Subcutaneous abdominal adipose tissue (tissue), 5 donors: ENCODE measurements at regions not wholly inside any gene's neighbourhood (a gene's known extent, or its start where the extent isn't known, plus 50 kb on each side); places are given as distances from the start of the nearest gene placed in this dataset.
A peak's percentile ranks its signal among the peaks of the same experiment; 100 is the strongest.

Experiments
- H3K27ac ChIP-seq: one replicate; pipeline ENCODE4 v1.7.0; 2013; ENCODE audit warnings: low read depth, mild to moderate bottlenecking, inconsistent platforms, low read length, moderate library complexity
- H3K27me3 ChIP-seq, 5 donors: one replicate each; pipeline ENCODE4 v1.7.0; 2013; ENCODE audit warnings: low read length in 5 of 5, inconsistent platforms in 1 of 5; ENCODE audit not compliant: control insufficient read depth in 5 of 5, insufficient read depth in 4 of 5
- H3K36me3 ChIP-seq, 5 donors: one replicate each; pipeline ENCODE4 v1.7.0; 2013; ENCODE audit warnings: low read length in 5 of 5; ENCODE audit not compliant: control insufficient read depth in 5 of 5, insufficient read depth in 5 of 5
- H3K4me1 ChIP-seq, 5 donors: one replicate each; pipeline ENCODE4 v1.7.0; 2013; ENCODE audit warnings: low read length in 5 of 5, mild to moderate bottlenecking in 3 of 5, moderate library complexity in 1 of 5; ENCODE audit not compliant: control insufficient read depth in 5 of 5, insufficient read depth in 5 of 5
- H3K4me3 ChIP-seq, 5 donors: one replicate each; pipeline ENCODE4 v1.7.0; 2013; ENCODE audit warnings: low read length in 5 of 5, low read depth in 1 of 5
- H3K9ac ChIP-seq, 5 donors: one replicate each; pipeline ENCODE4 v1.7.0; 2013; ENCODE audit warnings: low read length in 5 of 5, mild to moderate bottlenecking in 4 of 5, moderate library complexity in 3 of 5
- H3K9me3 ChIP-seq, 5 donors: one replicate each; pipeline ENCODE4 v1.7.0; 2013; ENCODE audit warnings: low read length in 5 of 5; ENCODE audit not compliant: control insufficient read depth in 5 of 5
- donor health status: healthy.
- donor health status: healthy.
- donor health status: healthy.
- donor health status: healthy.
- donor health status: healthy.

GRCh38 chrX:45762699-45763647 is 562.3 kb upstream of the DIPK2B start:
- Histone ChIP-seq H3K27me3 (peaks cover 0 to 8% (median 2%) of the 10 kb centered on the region in 5 donors), H3K36me3 (peaks cover 0 to 3% (median 0%) of the 10 kb centered on the region in 5 donors), H3K4me3 (no peak overlapping the region), H3K27ac (no peak overlapping the region), H3K4me1 (peaks cover 0 to 35% (median 3%) of the 10 kb centered on the region in 5 donors), H3K9me3 (no peaks in the 10 kb centered on the region), H3K9ac (no peak overlapping the region)

- Histone ChIP-seq H3K27me3 (peaks cover 0 to 5% (median 2%) of the 10 kb centered on the region in 5 donors), H3K4me1 (peaks cover 0 to 35% (median 5%) of the 10 kb centered on the region in 5 donors), H3K9ac (no peak overlapping the region), H3K9me3 (no peaks in the 10 kb centered on the region), H3K27ac (no peak overlapping the region), H3K4me3 (no peak overlapping the region), H3K36me3 (peaks cover 0 to 3% (median 0%) of the 10 kb centered on the region in 5 donors)
Measured at GRCh38 chrX:45761920-45762319, 561.2 kb upstream of the DIPK2B start.

GRCh38 chrX:45760187-45760742 is 559.6 kb upstream of the DIPK2B start:
- Histone ChIP-seq H3K4me3 (no peak overlapping the region), H3K27ac (no peak overlapping the region), H3K27me3 (peaks cover 0 to 6% (median under 1%) of the 10 kb centered on the region in 5 donors), H3K9me3 (no peaks in the 10 kb centered on the region), H3K4me1 (peaks cover 0 to 32% (median 5%) of the 10 kb centered on the region in 5 donors), H3K9ac (no peak overlapping the region), H3K36me3 (peaks cover 0 to 3% (median 0%) of the 10 kb centered on the region in 5 donors)

GRCh38 chrX:45758738-45759397 is 558.2 kb upstream of the DIPK2B start:
- Histone ChIP-seq H3K9ac (no peak overlapping the region), H3K4me1 (peaks cover 0 to 31% (median 5%) of the 10 kb centered on the region in 5 donors), H3K36me3 (peaks cover 0 to 3% (median 0%) of the 10 kb centered on the region in 5 donors), H3K9me3 (no peaks in the 10 kb centered on the region), H3K27me3 (peaks cover 0 to 6% (median 2%) of the 10 kb centered on the region in 5 donors), H3K4me3 (peak overlapping the region in 1 of 5 donors; percentile 1), H3K27ac (peak overlapping the region; percentile 24)

GRCh38 chrX:45758319-45758718 is 557.6 kb upstream of the DIPK2B start:
- Histone ChIP-seq H3K9me3 (no peaks in the 10 kb centered on the region), H3K4me3 (peak overlapping the region in 1 of 5 donors; percentile 1), H3K27me3 (peaks cover 0 to 6% (median 2%) of the 10 kb centered on the region in 5 donors), H3K4me1 (peaks cover 0 to 33% (median 5%) of the 10 kb centered on the region in 5 donors), H3K9ac (no peak overlapping the region), H3K36me3 (peaks cover 0 to 3% (median 0%) of the 10 kb centered on the region in 5 donors), H3K27ac (peak overlapping the region; percentile 24)

GRCh38 chrX:45757272-45757671 is 556.6 kb upstream of the DIPK2B start:
- Histone ChIP-seq H3K36me3 (peaks cover 0 to 3% (median 0%) of the 10 kb centered on the region in 5 donors), H3K9me3 (no peaks in the 10 kb centered on the region), H3K9ac (no peak overlapping the region), H3K4me3 (no peak overlapping the region), H3K4me1 (peaks cover 0 to 36% (median 5%) of the 10 kb centered on the region in 5 donors), H3K27me3 (peaks cover 0 to 4% (median 0%) of the 10 kb centered on the region in 5 donors), H3K27ac (no peak overlapping the region)

- Histone ChIP-seq H3K27ac (no peak overlapping the region), H3K9ac (no peak overlapping the region), H3K9me3 (no peaks in the 10 kb centered on the region), H3K4me1 (peaks cover 0 to 35% (median 5%) of the 10 kb centered on the region in 5 donors), H3K27me3 (peaks cover 0 to 7% (median 3%) of the 10 kb centered on the region in 5 donors), H3K36me3 (peaks cover 0 to 5% (median 0%) of the 10 kb centered on the region in 5 donors), H3K4me3 (no peak overlapping the region)
Measured at GRCh38 chrX:45756557-45756956, 555.9 kb upstream of the DIPK2B start.

- no peaks in the 10 kb centered on the region for H3K9me3 ChIP-seq
- H3K27ac ChIP-seq: no peak overlapping the region
- H3K27me3 ChIP-seq: peaks cover 0 to 7% (median 4%) of the 10 kb centered on the region in 5 donors
- H3K4me3 ChIP-seq: no peak overlapping the region
- peaks cover 0 to 2% (median 0%) of the 10 kb centered on the region in 5 donors for H3K36me3 ChIP-seq
- no peak overlapping the region for H3K9ac ChIP-seq
- peaks cover 0 to 32% (median 5%) of the 10 kb centered on the region in 5 donors for H3K4me1 ChIP-seq
Measured at GRCh38 chrX:45755703-45756102, 555.0 kb upstream of the DIPK2B start.

GRCh38 chrX:45751156-45751555 is 550.5 kb upstream of the DIPK2B start:
- peaks cover 0 to 11% (median 0%) of the 10 kb centered on the region in 5 donors for H3K4me1 ChIP-seq
- no peak overlapping the region for H3K27ac ChIP-seq
- no peak overlapping the region for H3K9ac ChIP-seq
- H3K4me3 ChIP-seq: no peak overlapping the region
- H3K36me3 ChIP-seq: peaks cover 0 to 4% (median 2%) of the 10 kb centered on the region in 5 donors
- H3K27me3 ChIP-seq: peaks cover 0 to 7% (median 4%) of the 10 kb centered on the region in 5 donors
- H3K9me3 ChIP-seq: no peaks in the 10 kb centered on the region
